HEK293 (cell line): ENCODE measurements at regions not wholly inside any gene's neighbourhood (a gene's known extent, or its start where the extent isn't known, plus 50 kb on each side); places are given as distances from the start of the nearest gene placed in this dataset.

Experiments used
- CTCF ChIA-PET: fragments of 350-600 bp; formaldehyde crosslinking; extraction: SDS; loops from one replicate; lab custom pipeline; 2021; ENCODE audit warnings: antibody characterized with exemption; lab: Yijun Ruan, JAX
- POLR2A ChIA-PET: fragments of 300-600 bp; formaldehyde crosslinking; extraction: SDS; loops from one replicate; lab custom pipeline; 2020; ENCODE audit warnings: antibody characterized with exemption, inconsistent platforms; lab: Yijun Ruan, JAX
- H3K27ac ChIP-seq: fragments of 200-500 bp; sonication (Bioruptor generic); 2 replicates; pipeline ENCODE4 v1.5.1; 2014; ENCODE audit warnings: low read depth, low read length, control low read depth, inconsistent platforms; ENCODE audit errors: extremely low read depth
- H3K36me3 ChIP-seq, 2 experiments: fragments of 200-500 bp in 1 of 2; sonication (Bioruptor generic) in 1 of 2; 1 replicate in 1 of 2; 2 replicates in 1 of 2; pipeline ENCODE4 v1.5.1; 2014 to 2017; ENCODE audit warnings: inconsistent platforms in 2 of 2, low read length in 2 of 2; ENCODE audit not compliant: control insufficient read depth in 2 of 2, insufficient read depth in 1 of 2
- H3K4me1 ChIP-seq: fragments of 200-500 bp; sonication (Bioruptor generic); 2 replicates; pipeline ENCODE4 v1.5.1; 2014; ENCODE audit warnings: mild to moderate bottlenecking, low read length, inconsistent platforms; ENCODE audit not compliant: control insufficient read depth, insufficient read depth
- H3K4me3 ChIP-seq: 2 replicates; pipeline ENCODE4 v1.5.1; 2011; ENCODE audit warnings: low read depth, mild to moderate bottlenecking, control low read depth, low read length, moderate library complexity
- H3K9me3 ChIP-seq: fragments of 200-500 bp; sonication (Bioruptor generic); 2 replicates; pipeline ENCODE4 v1.5.1; 2014; ENCODE audit warnings: low read depth, low read length, inconsistent platforms; ENCODE audit not compliant: control insufficient read depth, insufficient read depth
- FEZF1 ChIP-seq: fragments of 450-650 bp; formaldehyde crosslinking; IDR thresholded peaks from 2 replicates; pipeline ENCODE4 v1.5.1; 2016; ENCODE audit warnings: missing biosample characterization, missing genetic modification characterization
- IKZF3 ChIP-seq: fragments of 450-650 bp; IDR thresholded peaks from 2 replicates; pipeline ENCODE4 v1.5.0; 2018; ENCODE audit warnings: missing biosample characterization, mild to moderate bottlenecking, missing genetic modification characterization, moderate library complexity
- SETDB1 ChIP-seq: IDR thresholded peaks from one replicate; pipeline ENCODE4 v1.6.1; 2017; ENCODE audit warnings: mild to moderate bottlenecking, low read length, moderate library complexity, mixed read lengths; ENCODE audit not compliant: insufficient read length
- YY2 ChIP-seq: fragments of 450-650 bp; formaldehyde crosslinking; IDR thresholded peaks from 2 replicates; pipeline ENCODE4 v1.5.1; 2016; ENCODE audit warnings: missing biosample characterization, missing genetic modification characterization
- ZBTB17 ChIP-seq: fragments of 450-650 bp; formaldehyde crosslinking; IDR thresholded peaks from 2 replicates; pipeline ENCODE4 v1.5.1; 2016; ENCODE audit warnings: missing biosample characterization, missing genetic modification characterization
- ZNF121 ChIP-seq: fragments of 450-650 bp; formaldehyde crosslinking; IDR thresholded peaks from 2 replicates; pipeline ENCODE4 v1.5.1; 2016; ENCODE audit warnings: missing biosample characterization, missing genetic modification characterization
- ZNF23 ChIP-seq: fragments of 450-650 bp; formaldehyde crosslinking; IDR thresholded peaks from 2 replicates; pipeline ENCODE4 v1.5.1; 2016; ENCODE audit warnings: missing biosample characterization, missing genetic modification characterization, borderline replicate concordance
- ZNF521 ChIP-seq: fragments of 450-650 bp; formaldehyde crosslinking; IDR thresholded peaks from 2 replicates; pipeline ENCODE4 v1.5.1; 2017; ENCODE audit warnings: missing biosample characterization, mild to moderate bottlenecking, missing genetic modification characterization
- ZNF560 ChIP-seq: fragments of 450-650 bp; formaldehyde crosslinking; IDR thresholded peaks from 2 replicates; pipeline ENCODE4 v1.5.1; 2017; ENCODE audit warnings: missing biosample characterization, missing genetic modification characterization, borderline replicate concordance
- ZNF621 ChIP-seq: fragments of 450-650 bp; formaldehyde crosslinking; IDR thresholded peaks from 2 replicates; pipeline ENCODE4 v1.5.1; 2017; ENCODE audit warnings: missing biosample characterization, missing genetic modification characterization
- TF ChIP-seq, protein P1 (sequence below): fragments of 450-650 bp; formaldehyde crosslinking; IDR thresholded peaks from 2 replicates; pipeline ENCODE4 v1.5.0; 2017; ENCODE audit warnings: missing biosample characterization, missing genetic modification characterization, borderline replicate concordance
- TF ChIP-seq, protein P2 (sequence below): fragments of 450-650 bp; formaldehyde crosslinking; IDR thresholded peaks from 2 replicates; pipeline ENCODE4 v1.5.1; 2016; ENCODE audit warnings: missing biosample characterization, missing genetic modification characterization
- TF ChIP-seq, protein P3 (sequence below): fragments of 450-650 bp; formaldehyde crosslinking; IDR thresholded peaks from 2 replicates; pipeline ENCODE4 v1.5.1; 2016; ENCODE audit warnings: missing biosample characterization, missing genetic modification characterization

DNA sequence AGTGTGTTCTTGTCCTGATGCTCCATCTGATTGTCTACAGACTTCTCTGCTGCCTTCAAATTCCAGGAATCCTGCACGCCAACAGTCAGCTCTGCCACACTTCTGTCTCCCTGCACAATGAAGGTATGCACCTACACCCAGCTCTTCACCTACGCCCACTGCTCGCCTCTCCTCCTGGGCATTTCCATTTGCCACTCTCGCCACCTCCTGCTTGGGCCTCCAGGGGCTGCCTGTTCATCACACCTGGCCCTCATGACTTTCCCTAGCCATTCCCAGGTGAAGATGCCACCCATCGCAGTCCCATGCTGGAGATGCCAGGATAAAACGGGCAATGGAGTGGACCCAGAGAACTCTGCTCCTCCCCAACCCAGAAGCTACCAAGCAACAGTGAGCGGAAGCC, 96.5 kb upstream of the ATP1A1 start:
- ChIA-PET CTCF (no interaction called here), POLR2A (no interaction called here)
- H3K27ac ChIP-seq = no peak overlapping the region
- no peaks in the 10 kb centered on the region for H3K9me3 ChIP-seq
- no peak for TF ChIP-seq ZNF621 (tag by site-specific recombination)
- TF ChIP-seq ZNF560 (tag by site-specific recombination) = no peak
- H3K4me1 ChIP-seq = no peaks in the 10 kb centered on the region
- no peaks in the 10 kb centered on the region for H3K36me3 ChIP-seq
- H3K4me3 ChIP-seq = no peak overlapping the region

DNA sequence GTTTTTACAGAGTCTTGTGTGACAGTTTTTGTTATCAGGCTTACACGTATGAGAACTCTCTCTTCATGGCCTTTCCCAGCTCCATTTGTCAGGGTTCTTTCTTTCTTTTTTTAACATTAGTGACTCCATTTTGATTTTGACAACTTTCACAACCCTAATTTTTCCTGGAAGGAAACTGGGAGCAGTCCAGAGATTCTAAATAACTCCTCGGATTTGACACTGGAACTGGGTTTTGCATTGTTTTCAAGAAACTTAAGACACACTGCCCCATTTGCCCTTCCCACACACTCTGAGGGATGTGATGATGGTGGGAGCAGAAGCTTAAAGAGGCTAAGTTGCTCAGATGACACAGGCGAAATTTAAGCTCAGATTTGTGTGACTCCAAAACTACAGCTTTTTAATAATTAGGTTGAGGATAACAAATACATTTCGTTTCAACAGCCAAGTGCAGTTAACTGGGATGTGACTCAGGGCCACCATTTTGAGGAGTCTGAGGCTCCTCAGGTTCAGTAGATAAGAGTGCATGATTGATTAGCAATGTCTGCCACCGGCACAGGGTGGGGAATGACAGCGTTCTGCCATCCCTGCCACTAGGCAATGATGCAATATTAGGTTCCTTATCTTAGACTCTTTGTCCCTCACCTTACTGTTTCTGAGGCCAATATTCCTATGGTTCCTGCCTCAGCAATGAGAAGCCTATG, 95.1 kb upstream of the ATP1A1 start:
- no peaks in the 10 kb centered on the region for H3K4me1 ChIP-seq
- ChIA-PET CTCF (interaction anchor here (1.6 kb wide), 1 partner anchor 207 kb away, joined by 5 read pairs; no protein-coding TSS in a partner anchor), POLR2A (no interaction called here)
- H3K9me3 ChIP-seq = no peaks in the 10 kb centered on the region
- H3K27ac ChIP-seq = no peak overlapping the region
- H3K36me3 ChIP-seq = no peaks in the 10 kb centered on the region
- H3K4me3 ChIP-seq = no peak overlapping the region
- peak; percentile 25 for TF ChIP-seq SETDB1
- 0 out of 2 replicates have a peak, but pooled peaks have one; percentile 20 for TF ChIP-seq YY2 (tag by site-specific recombination)
- no peak for TF ChIP-seq ZNF560 (tag by site-specific recombination)
- no peak for TF ChIP-seq FEZF1 (tag by site-specific recombination)
- TF ChIP-seq ZBTB17 (tag by site-specific recombination) = peak; percentile 83
- peak; percentile 87; the same call in 1 of the 2 replicates for TF ChIP-seq ZNF23 (tag by site-specific recombination)

DNA sequence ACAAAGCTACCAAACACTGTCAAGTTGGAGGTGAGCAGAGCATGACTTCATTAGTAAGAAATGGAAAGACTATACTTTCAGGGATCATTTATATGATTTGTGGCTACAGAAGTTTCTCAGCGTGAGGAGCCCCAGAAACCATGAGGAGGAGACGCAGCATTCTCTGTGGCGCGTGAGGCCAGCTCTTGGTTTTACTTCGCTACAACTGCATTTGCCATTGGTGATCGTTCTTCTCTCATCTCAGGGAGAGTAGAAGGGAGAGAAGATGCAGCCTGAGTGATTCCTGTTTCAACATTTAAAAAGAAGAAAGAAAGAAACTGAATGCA, 94.5 kb upstream of the ATP1A1 start:
- POLR2A ChIA-PET = no interaction called here
- no peaks in the 10 kb centered on the region for H3K9me3 ChIP-seq
- CTCF ChIA-PET = interaction anchor here (1.6 kb wide), 1 partner anchor 207 kb away, joined by 5 read pairs; no protein-coding TSS in a partner anchor

DNA sequence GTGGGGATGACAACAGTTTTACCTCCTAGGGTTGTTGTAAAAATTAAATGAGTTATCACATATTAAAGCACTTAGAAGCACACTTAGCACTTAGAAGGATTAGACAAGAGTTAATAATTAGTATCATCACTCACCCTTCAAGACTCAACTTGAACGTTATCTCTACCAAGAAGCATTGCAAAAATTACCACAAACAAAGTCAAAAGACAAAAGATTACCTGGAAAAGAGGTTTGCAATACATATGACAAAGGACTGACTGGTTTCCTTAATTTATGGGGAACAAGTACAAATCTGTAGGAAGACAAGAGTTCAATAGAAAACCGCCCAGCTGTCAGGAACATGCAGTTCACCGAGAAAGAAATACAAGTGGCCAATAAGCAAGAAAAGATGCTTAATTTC, 93.3 kb upstream of the ATP1A1 start:
- H3K9me3 ChIP-seq = no peaks in the 10 kb centered on the region
- TF ChIP-seq ZNF521 = no peak
- TF ChIP-seq, protein P1, sequence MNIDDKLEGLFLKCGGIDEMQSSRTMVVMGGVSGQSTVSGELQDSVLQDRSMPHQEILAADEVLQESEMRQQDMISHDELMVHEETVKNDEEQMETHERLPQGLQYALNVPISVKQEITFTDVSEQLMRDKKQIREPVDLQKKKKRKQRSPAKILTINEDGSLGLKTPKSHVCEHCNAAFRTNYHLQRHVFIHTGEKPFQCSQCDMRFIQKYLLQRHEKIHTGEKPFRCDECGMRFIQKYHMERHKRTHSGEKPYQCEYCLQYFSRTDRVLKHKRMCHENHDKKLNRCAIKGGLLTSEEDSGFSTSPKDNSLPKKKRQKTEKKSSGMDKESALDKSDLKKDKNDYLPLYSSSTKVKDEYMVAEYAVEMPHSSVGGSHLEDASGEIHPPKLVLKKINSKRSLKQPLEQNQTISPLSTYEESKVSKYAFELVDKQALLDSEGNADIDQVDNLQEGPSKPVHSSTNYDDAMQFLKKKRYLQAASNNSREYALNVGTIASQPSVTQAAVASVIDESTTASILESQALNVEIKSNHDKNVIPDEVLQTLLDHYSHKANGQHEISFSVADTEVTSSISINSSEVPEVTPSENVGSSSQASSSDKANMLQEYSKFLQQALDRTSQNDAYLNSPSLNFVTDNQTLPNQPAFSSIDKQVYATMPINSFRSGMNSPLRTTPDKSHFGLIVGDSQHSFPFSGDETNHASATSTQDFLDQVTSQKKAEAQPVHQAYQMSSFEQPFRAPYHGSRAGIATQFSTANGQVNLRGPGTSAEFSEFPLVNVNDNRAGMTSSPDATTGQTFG (tag by site-specific recombination) = no peak
- no peak for TF ChIP-seq IKZF3
- TF ChIP-seq ZNF121 (tag by site-specific recombination) = no peak
- TF ChIP-seq, protein P2, sequence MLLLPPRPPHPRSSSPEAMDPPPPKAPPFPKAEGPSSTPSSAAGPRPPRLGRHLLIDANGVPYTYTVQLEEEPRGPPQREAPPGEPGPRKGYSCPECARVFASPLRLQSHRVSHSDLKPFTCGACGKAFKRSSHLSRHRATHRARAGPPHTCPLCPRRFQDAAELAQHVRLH (tag by site-specific recombination) = no peak
- ChIA-PET POLR2A (no interaction called here), CTCF (no interaction called here)
- no peaks in the 10 kb centered on the region for H3K4me1 ChIP-seq
- no peaks in the 10 kb centered on the region for H3K36me3 ChIP-seq
- H3K27ac ChIP-seq = no peak overlapping the region
- no peak overlapping the region for H3K4me3 ChIP-seq

More for the DNA sequence above, 94.5 kb upstream of the ATP1A1 start:
- H3K4me1 ChIP-seq = no peaks in the 10 kb centered on the region
- H3K4me3 ChIP-seq = no peak overlapping the region
- no peak overlapping the region for H3K27ac ChIP-seq
- TF ChIP-seq ZBTB17 (tag by site-specific recombination) = 0 out of 2 replicates have a peak, but pooled peaks have one; percentile 7
- TF ChIP-seq, protein P3, sequence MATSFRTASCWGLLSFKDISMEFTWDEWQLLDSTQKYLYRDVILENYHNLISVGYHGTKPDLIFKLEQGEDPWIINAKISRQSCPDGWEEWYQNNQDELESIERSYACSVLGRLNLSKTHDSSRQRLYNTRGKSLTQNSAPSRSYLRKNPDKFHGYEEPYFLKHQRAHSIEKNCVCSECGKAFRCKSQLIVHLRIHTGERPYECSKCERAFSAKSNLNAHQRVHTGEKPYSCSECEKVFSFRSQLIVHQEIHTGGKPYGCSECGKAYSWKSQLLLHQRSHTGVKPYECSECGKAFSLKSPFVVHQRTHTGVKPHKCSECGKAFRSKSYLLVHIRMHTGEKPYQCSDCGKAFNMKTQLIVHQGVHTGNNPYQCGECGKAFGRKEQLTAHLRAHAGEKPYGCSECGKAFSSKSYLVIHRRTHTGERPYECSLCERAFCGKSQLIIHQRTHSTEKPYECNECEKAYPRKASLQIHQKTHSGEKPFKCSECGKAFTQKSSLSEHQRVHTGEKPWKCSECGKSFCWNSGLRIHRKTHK (tag by site-specific recombination) = no peak
- no peaks in the 10 kb centered on the region for H3K36me3 ChIP-seq
